Esophagus squamous epithelium (tissue), 4 donors: ENCODE measurements at regions not wholly inside any gene's neighbourhood (a gene's known extent, or its start where the extent isn't known, plus 50 kb on each side); places are given as distances from the start of the nearest gene placed in this dataset.
"Not testable (repeated sequence)": the region's sequence is repeated elsewhere in the genome, so short reads cannot be mapped to it uniquely, and the experiment has no call there.

Experiments used
- POLR2A ChIP-seq, 4 donors: fragments of 450-650 bp; IDR thresholded peaks; one replicate each; pipeline ENCODE4 v1.6.1; 2017; ENCODE audit warnings: antibody characterized with exemption in 4 of 4, mild to moderate bottlenecking in 4 of 4, moderate library complexity in 3 of 4
- TF ChIP-seq, protein P1 (sequence below), 6 experiments: fragments of 450-650 bp in 4 of 6; fragments of 200-600 bp in 2 of 6; sonication (generic) in 2 of 6; IDR thresholded peaks; one replicate each; pipeline ENCODE4 v1.5.1; 2016 to 2019; ENCODE audit warnings: antibody characterized with exemption in 6 of 6, mild to moderate bottlenecking in 4 of 6, moderate library complexity in 4 of 6

- TF ChIP-seq, protein P1, sequence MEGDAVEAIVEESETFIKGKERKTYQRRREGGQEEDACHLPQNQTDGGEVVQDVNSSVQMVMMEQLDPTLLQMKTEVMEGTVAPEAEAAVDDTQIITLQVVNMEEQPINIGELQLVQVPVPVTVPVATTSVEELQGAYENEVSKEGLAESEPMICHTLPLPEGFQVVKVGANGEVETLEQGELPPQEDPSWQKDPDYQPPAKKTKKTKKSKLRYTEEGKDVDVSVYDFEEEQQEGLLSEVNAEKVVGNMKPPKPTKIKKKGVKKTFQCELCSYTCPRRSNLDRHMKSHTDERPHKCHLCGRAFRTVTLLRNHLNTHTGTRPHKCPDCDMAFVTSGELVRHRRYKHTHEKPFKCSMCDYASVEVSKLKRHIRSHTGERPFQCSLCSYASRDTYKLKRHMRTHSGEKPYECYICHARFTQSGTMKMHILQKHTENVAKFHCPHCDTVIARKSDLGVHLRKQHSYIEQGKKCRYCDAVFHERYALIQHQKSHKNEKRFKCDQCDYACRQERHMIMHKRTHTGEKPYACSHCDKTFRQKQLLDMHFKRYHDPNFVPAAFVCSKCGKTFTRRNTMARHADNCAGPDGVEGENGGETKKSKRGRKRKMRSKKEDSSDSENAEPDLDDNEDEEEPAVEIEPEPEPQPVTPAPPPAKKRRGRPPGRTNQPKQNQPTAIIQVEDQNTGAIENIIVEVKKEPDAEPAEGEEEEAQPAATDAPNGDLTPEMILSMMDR (IDR thresholded peaks at IDR 0.05), result not testable (repeated sequence)
- not testable (repeated sequence) for TF ChIP-seq POLR2A (IDR thresholded peaks at IDR 0.05)
Measured at GRCh38 chr15:21272176-21272982, 167.9 kb downstream of the POTEB3 start.
